MCF 10A (cell line): ENCODE measurements at regions not wholly inside any gene's neighbourhood (a gene's known extent, or its start where the extent isn't known, plus 50 kb on each side); places are given as distances from the start of the nearest gene placed in this dataset.
A peak's percentile ranks its signal among the peaks of the same experiment; 100 is the strongest.

Experiments used
- BruUV-seq: library from RNA; stranded (reverse); fragments of 400-500 nt; replicated peaks from 2 replicates; lab custom pipeline; 2021; lab: Mats Ljungman, UMichigan
- CTCF ChIA-PET: fragments of 300-600 bp; sonication (Branson Sonifier 250); formaldehyde crosslinking; extraction: SDS; loops from one replicate; lab custom pipeline; 2021; ENCODE audit warnings: antibody characterized with exemption, inconsistent platforms; lab: Yijun Ruan, JAX
- POLR2A ChIA-PET: fragments of 300-600, 350-650 bp; sonication (Branson Sonifier 250); formaldehyde crosslinking; extraction: SDS; loops from one replicate; lab custom pipeline; 2020; ENCODE audit warnings: antibody characterized with exemption, inconsistent platforms; lab: Yijun Ruan, JAX
- DNase-seq: peaks from one replicate; pipeline ENCODE4 v3.0.0-alpha.2; 2018; ENCODE audit not compliant: unreplicated experiment
- H3K27ac Mint-ChIP-seq: one replicate; pipeline ENCODE4 v1.8.0; 2022; ENCODE audit warnings: mild to moderate bottlenecking, low read depth, mixed read lengths; ENCODE audit not compliant: unreplicated experiment
- H3K27me3 Mint-ChIP-seq: one replicate; pipeline ENCODE4 v1.8.0; 2022; ENCODE audit warnings: mixed read lengths; ENCODE audit not compliant: insufficient read depth, unreplicated experiment
- H3K36me3 Mint-ChIP-seq: one replicate; pipeline ENCODE4 v1.8.0; 2022; ENCODE audit warnings: mild to moderate bottlenecking, moderate library complexity, mixed read lengths; ENCODE audit not compliant: insufficient read depth, unreplicated experiment
- H3K4me1 Mint-ChIP-seq: one replicate; pipeline ENCODE4 v1.8.0; 2022; ENCODE audit warnings: mixed read lengths; ENCODE audit not compliant: insufficient read depth, unreplicated experiment
- H3K4me3 Mint-ChIP-seq: one replicate; pipeline ENCODE4 v1.8.0; 2022; ENCODE audit warnings: mild to moderate bottlenecking, moderate library complexity, mixed read lengths; ENCODE audit not compliant: unreplicated experiment
- H3K9me3 Mint-ChIP-seq: one replicate; pipeline ENCODE4 v1.8.0; 2022; ENCODE audit warnings: mixed read lengths; ENCODE audit not compliant: unreplicated experiment
- CTCF ChIP-seq: fragments of 200-600 bp; IDR thresholded peaks from one replicate; pipeline ENCODE4 v1.8.0; 2022; ENCODE audit warnings: antibody characterized with exemption, mild to moderate bottlenecking; ENCODE audit not compliant: unreplicated experiment
- intact Hi-C: fragments of 100-400 bp; cut with micrococcal nuclease; formaldehyde crosslinking; loops from 2 replicates; pipeline ENCODE4 v1.14.1; 2022

DNA sequence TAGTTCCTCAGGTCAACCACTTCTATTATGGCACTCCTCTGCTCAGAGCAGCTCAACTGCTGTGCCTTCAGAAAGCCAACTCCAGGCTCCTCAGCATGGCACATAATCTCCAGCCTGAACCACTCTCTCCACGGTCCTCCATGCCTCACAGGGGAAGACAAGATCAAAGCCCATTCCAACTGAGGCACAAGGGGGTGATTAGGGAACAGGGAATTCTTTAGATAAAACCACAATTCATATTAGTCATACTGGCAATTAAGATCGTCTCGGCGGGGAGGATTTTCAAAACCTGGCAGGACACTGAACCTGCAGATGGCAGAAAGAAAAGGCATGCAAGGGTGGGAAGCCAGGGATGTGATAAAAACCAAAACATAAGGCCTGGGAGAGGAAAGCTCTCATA, 361.6 kb downstream of the FGFR2 start:
- H3K27ac Mint-ChIP-seq = no peak overlapping the region
- H3K4me3 Mint-ChIP-seq = no peak overlapping the region
- BruUV-seq = no TSS peak
- H3K9me3 Mint-ChIP-seq = no peaks in the 10 kb centered on the region
- POLR2A ChIA-PET = no interaction called here
- DNase-seq = no peak
- TF ChIP-seq CTCF = no peak
- no peaks in the 10 kb centered on the region for H3K27me3 Mint-ChIP-seq
- peaks cover 5% of the 10 kb centered on the region for H3K4me1 Mint-ChIP-seq
- intact Hi-C loops = no loop called here
- CTCF ChIA-PET = no interaction called here
- H3K36me3 Mint-ChIP-seq = no peaks in the 10 kb centered on the region

DNA sequence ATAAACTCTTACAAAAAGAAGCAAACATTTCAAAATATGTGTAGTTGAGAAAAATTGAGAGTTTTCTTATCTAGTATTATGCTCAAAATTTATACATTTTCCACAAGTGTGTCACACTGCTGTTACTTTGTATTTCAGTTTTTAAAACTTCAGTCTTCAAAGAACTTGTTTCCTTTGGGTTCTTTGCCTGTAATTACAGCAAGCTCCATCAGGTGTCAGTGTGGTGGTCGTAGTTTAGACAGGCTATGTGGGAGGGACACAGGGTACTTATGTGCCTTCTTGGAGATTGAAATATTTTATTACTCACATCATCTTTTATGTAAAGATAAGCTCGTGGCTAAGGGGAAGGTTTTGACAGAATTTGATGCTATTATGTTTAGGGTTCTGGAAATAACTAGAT, 360.5 kb downstream of the FGFR2 start:
- H3K4me3 Mint-ChIP-seq = no peak overlapping the region
- no peaks in the 10 kb centered on the region for H3K27me3 Mint-ChIP-seq
- H3K27ac Mint-ChIP-seq = no peak overlapping the region
- intact Hi-C loops = no loop called here
- no peaks in the 10 kb centered on the region for H3K36me3 Mint-ChIP-seq
- no peaks in the 10 kb centered on the region for H3K9me3 Mint-ChIP-seq
- no peak for TF ChIP-seq CTCF
- POLR2A ChIA-PET = no interaction called here
- DNase-seq = no peak
- CTCF ChIA-PET = interaction anchor here (0.5 to 1.1 kb wide), 4 partner anchors 9 to 771 kb away, joined by 3 to 5 read pairs (median 3); no protein-coding TSS in a partner anchor
- BruUV-seq = no TSS peak
- H3K4me1 Mint-ChIP-seq = peaks cover 5% of the 10 kb centered on the region

GRCh38 chr10:121240011-121240410, 358.2 kb downstream of the FGFR2 start:
- no peaks in the 10 kb centered on the region for H3K9me3 Mint-ChIP-seq
- no peak overlapping the region for H3K27ac Mint-ChIP-seq

DNA sequence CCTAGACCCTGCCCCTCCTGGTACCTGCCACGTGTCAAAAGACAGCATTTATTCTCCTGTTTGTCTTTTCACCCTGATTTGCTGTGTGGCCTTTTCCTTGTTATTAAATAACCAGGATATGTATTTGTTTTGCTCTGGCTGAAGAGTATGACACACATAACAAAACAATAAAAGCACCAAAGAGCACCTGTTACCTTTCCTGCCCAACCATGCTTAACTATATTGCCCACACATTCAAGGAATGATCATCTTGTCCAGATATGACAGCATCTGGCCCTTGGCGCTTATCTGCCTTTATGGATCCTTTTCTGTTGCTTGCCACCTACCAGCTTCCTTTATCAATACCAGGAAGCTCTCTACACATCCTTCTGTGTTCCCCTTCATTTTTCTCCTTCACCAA, 357.7 kb downstream of the FGFR2 start:
- DNase-seq = no peak
- no TSS peak for BruUV-seq
- Mint-ChIP-seq H3K4me1 (peaks cover 11% of the 10 kb centered on the region), H3K4me3 (no peak overlapping the region), H3K27me3 (no peaks in the 10 kb centered on the region), H3K27ac (peak overlapping the region; percentile 47), H3K36me3 (no peaks in the 10 kb centered on the region), H3K9me3 (no peaks in the 10 kb centered on the region)
- POLR2A ChIA-PET = interaction anchor here (0.7 kb wide), 1 partner anchor 415 kb away, joined by 3 read pairs; no protein-coding TSS in a partner anchor
- no peak for TF ChIP-seq CTCF
- CTCF ChIA-PET = interaction anchor here (0.5 kb wide), 1 partner anchor 157 kb away, joined by 3 read pairs; no protein-coding TSS in a partner anchor
- intact Hi-C loops = no loop called here

More at GRCh38 chr10:121240011-121240410, 358.2 kb downstream of the FGFR2 start:
- Mint-ChIP-seq H3K4me3 (no peak overlapping the region), H3K36me3 (no peaks in the 10 kb centered on the region), H3K27me3 (no peaks in the 10 kb centered on the region), H3K4me1 (peaks cover 11% of the 10 kb centered on the region)
- CTCF ChIA-PET = interaction anchor here (0.5 kb wide), 1 partner anchor 158 kb away, joined by 3 read pairs; no protein-coding TSS in a partner anchor
- DNase-seq = peak; percentile 8
- intact Hi-C loops = no loop called here
- POLR2A ChIA-PET = no interaction called here
- TF ChIP-seq CTCF = no peak
- no TSS peak for BruUV-seq
